ENCODE measurements at regions not wholly inside any gene's neighbourhood (a gene's known extent, or its start where the extent isn't known, plus 50 kb on each side); places are given as distances from the start of the nearest gene placed in this dataset.

GRCh38 chr5:86108825-86109224, 508.9 kb upstream of the COX7C start:
- ATAC-seq = no peak
- peak; percentile 50 for DNase-seq
- intact Hi-C loops (cut with DNase I) = no loop called here

GRCh38 chr5:86112249-86112648, 505.5 kb upstream of the COX7C start:
- Histone ChIP-seq H3K27ac (no peak overlapping the region), H3K27me3 (no peaks in the 10 kb centered on the region), H3K9me3 (peaks cover 5% of the 10 kb centered on the region), H3K4me3 (no peak overlapping the region), H3K4me1 (no peaks in the 10 kb centered on the region), H3K36me3 (no peaks in the 10 kb centered on the region)
- ATAC-seq = no peak
- intact Hi-C loops (cut with DNase I) = no loop called here
- no peak for TF ChIP-seq CTCF (IDR thresholded peaks at IDR 0.05)
- no peak for DNase-seq

More at GRCh38 chr5:86108825-86109224, 508.9 kb upstream of the COX7C start:
- no peaks in the 10 kb centered on the region for H3K27me3 ChIP-seq
- peaks cover 5% of the 10 kb centered on the region for H3K9me3 ChIP-seq
- no peaks in the 10 kb centered on the region for H3K36me3 ChIP-seq
- H3K4me1 ChIP-seq = no peaks in the 10 kb centered on the region
- H3K27ac ChIP-seq = no peak overlapping the region
- H3K4me3 ChIP-seq = no peak overlapping the region
- no peak for TF ChIP-seq CTCF (IDR thresholded peaks at IDR 0.05)

- DNase-seq (no peak), ATAC-seq (no peak)
- no peaks in the 10 kb centered on the region for H3K36me3 ChIP-seq
- H3K27ac ChIP-seq = no peak overlapping the region
- H3K27me3 ChIP-seq = no peaks in the 10 kb centered on the region
- no peak for TF ChIP-seq CTCF (IDR thresholded peaks at IDR 0.05)
- H3K4me1 ChIP-seq = no peaks in the 10 kb centered on the region
- peaks cover 5% of the 10 kb centered on the region for H3K9me3 ChIP-seq
- intact Hi-C loops (cut with DNase I) = no loop called here
- H3K4me3 ChIP-seq = no peak overlapping the region
These were observed 502.6 kb upstream of the COX7C start for GRCh38 chr5:86115164-86115563.

GRCh38 chr5:86118542-86118941, 499.2 kb upstream of the COX7C start:
- H3K27me3 ChIP-seq = no peaks in the 10 kb centered on the region
- H3K36me3 ChIP-seq = no peaks in the 10 kb centered on the region
- DNase-seq = no peak
- intact Hi-C loops (cut with DNase I) = no loop called here
- H3K4me1 ChIP-seq = no peaks in the 10 kb centered on the region
- ATAC-seq = no peak
- no peak overlapping the region for H3K4me3 ChIP-seq
- no peak overlapping the region for H3K27ac ChIP-seq
- no peaks in the 10 kb centered on the region for H3K9me3 ChIP-seq
- no peak for TF ChIP-seq CTCF (IDR thresholded peaks at IDR 0.05)

- ATAC-seq (no peak), DNase-seq (no peak)
- Histone ChIP-seq H3K9me3 (no peaks in the 10 kb centered on the region), H3K4me1 (no peaks in the 10 kb centered on the region), H3K36me3 (no peaks in the 10 kb centered on the region), H3K4me3 (no peak overlapping the region), H3K27me3 (no peaks in the 10 kb centered on the region), H3K27ac (no peak overlapping the region)
- intact Hi-C loops (cut with DNase I) = no loop called here
- no peak for TF ChIP-seq CTCF (IDR thresholded peaks at IDR 0.05)
These were observed 493.4 kb upstream of the COX7C start for GRCh38 chr5:86124333-86124732.
